ENCODE measurements at regions not wholly inside any gene's neighbourhood (a gene's known extent, or its start where the extent isn't known, plus 50 kb on each side); places are given as distances from the start of the nearest gene placed in this dataset.

DNA sequence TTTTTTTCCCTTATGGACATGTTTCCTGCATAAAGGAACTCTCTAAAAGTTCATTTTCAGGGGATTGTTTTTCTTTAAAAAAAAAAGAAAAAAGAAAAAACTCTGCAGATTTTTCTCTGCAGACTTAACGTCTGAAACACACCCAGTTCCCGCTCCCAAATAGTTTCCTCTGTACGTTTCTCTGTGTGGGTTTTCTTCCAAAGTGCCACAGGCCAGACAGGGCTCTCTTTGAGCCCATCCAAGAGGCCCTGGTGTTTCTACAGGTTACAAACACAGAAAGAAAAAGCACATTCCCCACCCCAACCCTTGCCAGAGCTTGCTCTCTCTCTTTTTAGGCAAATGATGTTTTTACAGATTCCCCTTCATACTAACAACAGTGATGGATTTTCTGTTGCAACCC, 258.6 kb downstream of the FNDC1 start:
- WGBS, 2 donors, result 46 to 61% methylated on average over 3 of the region's 3 CpGs

DNA sequence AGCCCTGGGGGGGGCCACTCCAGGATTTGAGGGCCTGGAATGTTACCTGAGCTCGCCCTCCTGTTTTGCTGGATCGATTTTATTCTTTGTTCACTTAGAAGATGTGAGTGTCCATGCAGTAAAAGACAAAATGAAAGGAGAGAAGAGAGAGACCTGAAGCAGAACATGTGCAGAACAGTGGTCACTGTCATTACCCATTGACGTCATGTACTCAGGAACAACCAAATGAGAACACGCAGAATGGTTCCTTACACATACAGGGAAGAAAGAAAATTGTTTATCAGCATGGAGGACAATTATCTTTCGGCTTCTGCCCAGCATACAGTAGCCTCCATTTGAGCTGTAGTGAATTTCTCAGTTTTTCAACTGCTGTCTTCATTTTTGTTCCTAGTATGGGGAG, 258.1 kb downstream of the FNDC1 start:
- 85% methylated on average over 5 of the region's 5 CpGs for WGBS, 2 donors
- Histone ChIP-seq H3K27ac (ENCODE audit: low read depth in 1 of 2, low read length in 1 of 2) (no peak overlapping the region), H3K27me3 (ENCODE audit: control insufficient read depth in 3 of 3, insufficient read depth in 3 of 3, low read length in 2 of 3) (no peaks in the 10 kb centered on the region), H3K9ac (ENCODE audit: insufficient read depth in 1 of 2, low read length in 2 of 2) (no peak overlapping the region), H3K9me3 (ENCODE audit: control insufficient read depth in 4 of 4, insufficient read depth in 3 of 4, low read length in 3 of 4) (peaks cover 0 to 8% (median 0%) of the 10 kb centered on the region in 4 donors), H3K4me1 (ENCODE audit: control insufficient read depth in 5 of 5, insufficient read depth in 5 of 5, low read length in 5 of 5) (no peaks in the 10 kb centered on the region), H3K36me3 (ENCODE audit: control insufficient read depth in 4 of 4, insufficient read depth in 4 of 4, low read length in 4 of 4) (no peaks in the 10 kb centered on the region), H3K4me3 (no peak overlapping the region)
- no peak for DNase-seq
- ATAC-seq (ENCODE audit: insufficient read depth, low FRiP score), result no peak
- TF ChIP-seq, protein P1, sequence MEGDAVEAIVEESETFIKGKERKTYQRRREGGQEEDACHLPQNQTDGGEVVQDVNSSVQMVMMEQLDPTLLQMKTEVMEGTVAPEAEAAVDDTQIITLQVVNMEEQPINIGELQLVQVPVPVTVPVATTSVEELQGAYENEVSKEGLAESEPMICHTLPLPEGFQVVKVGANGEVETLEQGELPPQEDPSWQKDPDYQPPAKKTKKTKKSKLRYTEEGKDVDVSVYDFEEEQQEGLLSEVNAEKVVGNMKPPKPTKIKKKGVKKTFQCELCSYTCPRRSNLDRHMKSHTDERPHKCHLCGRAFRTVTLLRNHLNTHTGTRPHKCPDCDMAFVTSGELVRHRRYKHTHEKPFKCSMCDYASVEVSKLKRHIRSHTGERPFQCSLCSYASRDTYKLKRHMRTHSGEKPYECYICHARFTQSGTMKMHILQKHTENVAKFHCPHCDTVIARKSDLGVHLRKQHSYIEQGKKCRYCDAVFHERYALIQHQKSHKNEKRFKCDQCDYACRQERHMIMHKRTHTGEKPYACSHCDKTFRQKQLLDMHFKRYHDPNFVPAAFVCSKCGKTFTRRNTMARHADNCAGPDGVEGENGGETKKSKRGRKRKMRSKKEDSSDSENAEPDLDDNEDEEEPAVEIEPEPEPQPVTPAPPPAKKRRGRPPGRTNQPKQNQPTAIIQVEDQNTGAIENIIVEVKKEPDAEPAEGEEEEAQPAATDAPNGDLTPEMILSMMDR (IDR thresholded peaks at IDR 0.05; ENCODE audit: control extremely low read depth, extremely low read depth), result no peak

More for the DNA sequence above, 258.6 kb downstream of the FNDC1 start:
- ATAC-seq (ENCODE audit: insufficient read depth, low FRiP score) (no peak), DNase-seq (no peak)
- H3K4me3 ChIP-seq, result no peak overlapping the region
- H3K9ac ChIP-seq (ENCODE audit: insufficient read depth in 1 of 2, low read length in 2 of 2), result no peak overlapping the region
- peaks cover 0 to 8% (median 0%) of the 10 kb centered on the region in 4 donors for H3K9me3 ChIP-seq (ENCODE audit: control insufficient read depth in 4 of 4, insufficient read depth in 3 of 4, low read length in 3 of 4)
- TF ChIP-seq, protein P1 (IDR thresholded peaks at IDR 0.05; ENCODE audit: control extremely low read depth, extremely low read depth), result no peak
- no peaks in the 10 kb centered on the region for H3K36me3 ChIP-seq (ENCODE audit: control insufficient read depth in 4 of 4, insufficient read depth in 4 of 4, low read length in 4 of 4)
- no peaks in the 10 kb centered on the region for H3K4me1 ChIP-seq (ENCODE audit: control insufficient read depth in 5 of 5, insufficient read depth in 5 of 5, low read length in 5 of 5)
- H3K27me3 ChIP-seq (ENCODE audit: control insufficient read depth in 3 of 3, insufficient read depth in 3 of 3, low read length in 2 of 3), result no peaks in the 10 kb centered on the region
- H3K27ac ChIP-seq (ENCODE audit: low read depth in 1 of 2, low read length in 1 of 2), result no peak overlapping the region

DNA sequence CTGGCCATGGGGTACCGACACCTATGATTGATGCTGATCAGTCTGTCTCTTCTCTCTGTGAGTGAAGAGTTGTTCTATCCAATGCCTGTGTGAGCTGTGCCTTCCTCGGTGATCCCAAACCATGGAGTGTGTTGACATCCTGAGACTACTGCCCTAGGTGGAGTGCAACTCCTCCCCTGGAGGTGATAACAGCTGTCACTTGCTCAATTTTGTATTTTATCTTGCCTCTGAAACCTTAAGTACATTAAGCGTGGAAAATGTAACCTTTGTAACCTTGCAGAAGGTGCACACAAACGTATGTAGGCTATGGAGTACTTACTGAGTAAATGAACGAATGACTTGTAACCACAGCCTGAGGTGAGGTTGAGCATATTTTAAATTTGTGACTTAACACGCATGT, 256.2 kb downstream of the FNDC1 start:
- no peak for DNase-seq
- WGBS, 2 donors, result 85 to 93% methylated on average over 6 of the region's 6 CpGs
- Histone ChIP-seq H3K36me3 (ENCODE audit: control insufficient read depth in 4 of 4, insufficient read depth in 4 of 4, low read length in 4 of 4) (no peaks in the 10 kb centered on the region), H3K9me3 (ENCODE audit: control insufficient read depth in 4 of 4, insufficient read depth in 3 of 4, low read length in 3 of 4) (peaks cover 0 to 3% (median 0%) of the 10 kb centered on the region in 4 donors), H3K4me1 (ENCODE audit: control insufficient read depth in 5 of 5, insufficient read depth in 5 of 5, low read length in 5 of 5) (no peaks in the 10 kb centered on the region), H3K27ac (ENCODE audit: low read depth in 1 of 2, low read length in 1 of 2) (no peak overlapping the region), H3K4me3 (no peak overlapping the region), H3K27me3 (ENCODE audit: control insufficient read depth in 3 of 3, insufficient read depth in 3 of 3, low read length in 2 of 3) (no peaks in the 10 kb centered on the region), H3K9ac (ENCODE audit: insufficient read depth in 1 of 2, low read length in 2 of 2) (no peak overlapping the region)
- no peak for ATAC-seq (ENCODE audit: insufficient read depth, low FRiP score)
- TF ChIP-seq, protein P1 (IDR thresholded peaks at IDR 0.05; ENCODE audit: control extremely low read depth, extremely low read depth), result no peak

Measured in lung (tissue), 11 donors.